GM18505 (cell line): ENCODE measurements at regions not wholly inside any gene's neighbourhood (a gene's known extent, or its start where the extent isn't known, plus 50 kb on each side); places are given as distances from the start of the nearest gene placed in this dataset.

ENCODE experiments used
- ATAC-seq: cut with Tn5 transposase; IDR thresholded peaks from one replicate; pipeline ENCODE4 v1.9.1; 2021; ENCODE audit not compliant: unreplicated experiment
- POLR2A ChIP-seq: IDR thresholded peaks from 4 replicates; pipeline ENCODE4 v1.6.1; 2011; ENCODE audit warnings: borderline replicate concordance; ENCODE audit not compliant: insufficient read depth, insufficient read length; ENCODE audit errors: extremely low read depth

DNA sequence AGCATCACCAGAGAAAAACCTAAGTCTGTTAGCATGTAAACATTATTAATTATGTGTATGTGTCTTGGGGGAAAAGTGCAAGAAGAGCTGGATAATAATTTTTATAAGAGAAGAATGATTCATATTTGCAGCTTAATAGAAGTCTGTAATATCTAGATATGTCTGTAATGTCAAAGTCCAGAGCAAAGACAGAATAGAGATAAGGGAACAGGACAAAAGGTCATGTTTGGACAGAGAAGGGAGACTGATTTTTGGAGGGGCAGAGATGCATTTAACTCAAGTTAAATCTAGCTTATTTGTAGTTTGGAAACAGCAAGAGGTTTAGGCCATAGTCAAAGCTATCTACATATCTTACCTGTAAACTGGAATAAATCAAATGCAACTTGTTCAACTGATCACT, 61.2 kb downstream of the MAGED1 start:
- ATAC-seq, result no peak

DNA sequence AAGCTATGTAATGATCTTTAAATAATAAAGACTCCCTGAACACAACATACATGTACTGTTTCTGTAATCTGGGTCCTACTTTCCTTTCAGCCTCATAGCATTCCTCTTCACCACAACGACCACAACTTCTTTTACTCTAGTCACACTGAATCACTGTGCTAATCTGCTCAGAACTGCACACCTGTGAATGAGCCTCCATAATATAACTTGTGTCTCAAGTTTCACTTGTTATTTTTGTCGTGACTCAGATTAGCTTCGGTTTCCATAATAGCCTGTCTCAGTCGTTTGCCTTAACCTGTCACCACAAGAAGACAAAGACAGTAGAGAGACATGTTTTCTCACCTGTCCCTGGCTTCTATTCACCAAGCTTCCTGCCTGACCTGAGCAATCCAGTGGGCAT, 61.8 kb downstream of the MAGED1 start:
- ATAC-seq, result peak; percentile 91

More for the DNA sequence above, 61.2 kb downstream of the MAGED1 start:
- TF ChIP-seq POLR2A, result no peak

DNA sequence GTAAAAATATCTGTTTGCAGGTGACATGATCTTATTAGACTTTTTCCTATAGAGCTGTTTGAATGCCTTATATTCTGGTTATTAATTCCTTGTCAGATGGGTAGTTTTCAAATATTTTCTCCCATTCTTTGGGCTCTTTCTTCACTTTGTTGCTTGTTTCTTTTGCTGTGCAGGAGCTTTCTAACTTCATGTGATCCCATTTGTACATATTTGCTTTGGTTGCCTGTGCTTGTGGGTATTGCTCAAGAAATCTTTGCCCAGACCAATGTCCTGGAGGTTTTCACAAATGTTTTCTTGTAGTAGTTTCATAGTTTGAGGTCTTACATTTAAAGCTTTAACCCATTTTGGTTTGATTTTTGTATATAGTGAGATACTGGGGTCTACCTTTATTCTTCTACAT, 63.0 kb downstream of the MAGED1 start:
- TF ChIP-seq POLR2A, result no peak
- no peak for ATAC-seq

More for the DNA sequence above, 61.8 kb downstream of the MAGED1 start:
- no peak for TF ChIP-seq POLR2A

DNA sequence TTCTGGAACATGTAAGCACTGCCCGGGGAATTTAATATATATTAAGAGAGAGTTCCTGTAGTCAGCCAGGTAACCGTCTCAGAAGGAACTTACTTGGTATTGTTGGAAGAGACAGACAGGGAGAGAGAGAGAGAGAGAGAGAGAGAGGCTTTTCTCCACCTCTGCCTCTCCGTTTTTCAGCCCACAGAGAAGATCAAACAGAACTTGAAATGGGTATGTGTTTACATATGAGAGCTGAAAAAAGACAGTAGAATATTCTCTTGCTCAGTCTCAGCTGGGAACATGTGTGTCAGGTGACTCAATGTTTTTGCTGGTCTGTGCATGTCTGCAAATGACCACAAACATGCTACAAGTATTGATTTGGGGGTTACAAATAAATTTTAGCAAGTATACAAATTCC, 81.9 kb downstream of the MAGED1 start:
- no peak for ATAC-seq
- TF ChIP-seq POLR2A, result no peak

DNA sequence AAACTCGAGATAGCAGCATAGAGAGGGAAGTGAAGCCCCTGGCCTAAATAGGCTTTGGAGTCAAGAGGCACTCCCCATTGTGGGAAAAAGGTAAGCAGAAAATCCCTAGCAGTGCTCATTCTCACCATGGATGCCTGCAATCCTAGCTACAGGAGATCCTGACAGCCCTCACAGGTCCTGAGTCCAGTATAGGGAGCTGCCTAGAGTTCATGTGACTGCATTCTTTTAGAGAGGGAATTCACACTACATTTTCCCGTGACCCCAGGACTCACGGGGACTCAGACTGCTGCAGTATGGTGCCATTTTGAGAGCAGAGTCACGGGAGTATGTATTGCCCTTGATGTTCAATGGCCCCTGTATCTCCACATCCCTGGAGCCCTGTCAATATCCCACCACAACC, 82.4 kb downstream of the MAGED1 start:
- TF ChIP-seq POLR2A, result no peak
- ATAC-seq, result no peak

DNA sequence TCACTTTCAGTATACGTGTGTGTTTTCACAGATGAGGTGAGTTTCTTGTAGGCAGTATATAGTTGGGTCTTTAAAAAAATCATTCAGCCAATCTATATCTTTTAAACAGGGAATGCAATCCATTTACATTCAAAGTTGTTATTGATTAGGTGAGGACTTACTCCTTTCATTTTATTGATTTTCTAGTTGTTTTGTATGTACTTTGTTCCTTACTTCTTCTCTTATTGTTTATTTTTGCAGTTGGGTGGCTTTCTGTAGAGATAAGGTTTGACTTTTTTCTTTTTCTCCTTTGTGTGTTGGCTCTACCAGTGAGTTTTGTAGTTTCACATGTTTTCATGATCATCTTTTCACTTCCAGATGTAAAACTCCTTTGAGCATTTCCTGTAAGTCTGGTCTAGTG, 83.1 kb downstream of the MAGED1 start:
- no peak for ATAC-seq

More for the DNA sequence above, 83.1 kb downstream of the MAGED1 start:
- no peak for TF ChIP-seq POLR2A
